ENCODE measurements at regions not wholly inside any gene's neighbourhood (a gene's known extent, or its start where the extent isn't known, plus 50 kb on each side); places are given as distances from the start of the nearest gene placed in this dataset.
A peak's percentile ranks its signal among the peaks of the same experiment; 100 is the strongest.
"Not testable (repeated sequence)": the region's sequence is repeated elsewhere in the genome, so short reads cannot be mapped to it uniquely, and the experiment has no call there.

- DNase-seq (ENCODE audit: low read depth in 2 of 2): no peak
These were observed 96.7 kb upstream of the COPS8 start for GRCh38 chr2:236988690-236989624.

GRCh38 chr2:236990552-236990951 lies 95.1 kb upstream of the COPS8 start:
- no peak for DNase-seq (ENCODE audit: low read depth in 2 of 2)

GRCh38 chr2:236991874-236992273 lies 93.8 kb upstream of the COPS8 start:
- DNase-seq (ENCODE audit: low read depth in 2 of 2): no peak

- no peak for DNase-seq (ENCODE audit: low read depth in 2 of 2)
These were observed 92.4 kb upstream of the COPS8 start for GRCh38 chr2:236993286-236993685.

GRCh38 chr2:236994361-236994760 lies 91.3 kb upstream of the COPS8 start:
- DNase-seq (ENCODE audit: low read depth in 2 of 2): no peak

GRCh38 chr2:236997069-236997715 lies 88.5 kb upstream of the COPS8 start:
- no peak for DNase-seq (ENCODE audit: low read depth in 2 of 2)

GRCh38 chr2:236998236-236998635 lies 87.5 kb upstream of the COPS8 start:
- no peak for DNase-seq (ENCODE audit: low read depth in 2 of 2)

- DNase-seq (ENCODE audit: low read depth in 2 of 2): no peak
These were observed 86.9 kb upstream of the COPS8 start for GRCh38 chr2:236998758-236999157.

- DNase-seq (ENCODE audit: low read depth in 2 of 2): no peak
These were observed 85.2 kb upstream of the COPS8 start for GRCh38 chr2:237000481-237000880.

- DNase-seq (ENCODE audit: low read depth in 2 of 2): not testable (repeated sequence)
These were observed 80.3 kb upstream of the COPS8 start for GRCh38 chr2:237005341-237005740.

GRCh38 chr2:237011206-237011795 lies 74.4 kb upstream of the COPS8 start:
- no peak for DNase-seq (ENCODE audit: low read depth in 2 of 2)

GRCh38 chr2:237012004-237012403 lies 73.7 kb upstream of the COPS8 start:
- no peak for DNase-seq (ENCODE audit: low read depth in 2 of 2)

- no peak for DNase-seq (ENCODE audit: low read depth in 2 of 2)
These were observed 73.0 kb upstream of the COPS8 start for GRCh38 chr2:237012577-237013267.

GRCh38 chr2:237016121-237016915 lies 69.4 kb upstream of the COPS8 start:
- no peak for DNase-seq (ENCODE audit: low read depth in 2 of 2)

- DNase-seq (ENCODE audit: low read depth in 2 of 2): no peak
These were observed 65.6 kb upstream of the COPS8 start for GRCh38 chr2:237020090-237020489.

- no peak for DNase-seq (ENCODE audit: low read depth in 2 of 2)
These were observed 63.2 kb upstream of the COPS8 start for GRCh38 chr2:237022533-237022932.

GRCh38 chr2:237024255-237024654 lies 61.4 kb upstream of the COPS8 start:
- no peak for DNase-seq (ENCODE audit: low read depth in 2 of 2)

- no peak for DNase-seq (ENCODE audit: low read depth in 2 of 2)
These were observed 60.4 kb upstream of the COPS8 start for GRCh38 chr2:237025090-237025865.

- peak in 1 of 2 donors; percentile 8 for DNase-seq (ENCODE audit: low read depth in 2 of 2)
These were observed 58.5 kb upstream of the COPS8 start for GRCh38 chr2:237026981-237027711.

GRCh38 chr2:237027712-237028029 lies 58.0 kb upstream of the COPS8 start:
- DNase-seq (ENCODE audit: low read depth in 2 of 2): no peak

Data from activated CD4-positive, alpha-beta T cell treated with anti-CD3 and anti-CD28 coated beads for 24 hours (primary cell).